ENCODE measurements at regions not wholly inside any gene's neighbourhood (a gene's known extent, or its start where the extent isn't known, plus 50 kb on each side); places are given as distances from the start of the nearest gene placed in this dataset.
A peak's percentile ranks its signal among the peaks of the same experiment; 100 is the strongest.

DNA sequence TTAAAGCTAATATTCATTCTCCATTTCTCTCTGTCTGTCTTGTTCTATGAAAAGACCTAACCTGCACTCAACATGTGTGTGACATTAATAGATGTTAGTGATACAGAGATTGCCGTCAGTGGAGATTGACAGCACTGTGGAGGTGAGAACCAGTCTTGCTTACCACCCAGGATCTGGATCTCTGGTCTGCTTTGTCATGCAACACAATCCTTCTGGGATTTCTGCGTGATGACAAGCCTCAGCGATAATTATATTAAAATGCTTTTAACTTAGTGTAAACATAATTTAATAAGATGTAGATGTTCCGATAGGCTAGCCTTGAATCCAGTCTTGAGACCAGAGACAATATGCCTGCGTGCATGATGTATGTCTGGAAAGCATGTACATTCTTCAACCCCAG is 262.0 kb upstream of the ZNF717 start (continued):
- 0 out of 2 replicates have a peak, but pooled peaks have one; percentile 37 for TF ChIP-seq CSDC2 (CRISPR knock-in tag; IDR thresholded peaks at IDR 0.05)
- TF ChIP-seq TCF4 (CRISPR knock-in tag; IDR thresholded peaks at IDR 0.05; ENCODE audit: borderline replicate concordance) = peak; percentile 86; the same call in 1 of the 2 replicates

DNA sequence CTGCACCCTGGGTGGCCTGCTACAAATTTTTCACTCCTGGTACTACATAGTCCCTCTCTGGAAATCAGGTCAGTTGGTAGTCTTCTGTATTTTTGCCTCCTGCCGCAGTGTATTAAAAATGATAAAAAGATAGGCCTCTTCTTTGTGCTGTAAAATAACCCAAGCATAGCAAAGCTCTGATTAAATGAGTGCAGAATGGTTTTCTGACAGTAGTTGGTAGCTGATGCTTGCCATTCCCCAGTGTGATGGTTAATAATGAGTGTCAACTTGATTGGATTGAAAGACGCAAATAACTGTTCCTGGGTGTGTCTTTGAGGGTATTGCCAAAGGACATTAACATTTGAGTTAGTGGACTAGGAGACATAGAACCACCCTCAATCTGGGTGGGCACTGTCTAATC is 264.4 kb upstream of the ZNF717 start:
- TF ChIP-seq ZC3H10 (CRISPR knock-in tag; IDR thresholded peaks at IDR 0.05) (no peak), BACH2 (CRISPR knock-in tag; IDR thresholded peaks at IDR 0.05; ENCODE audit: borderline replicate concordance) (no peak), ISL1 (CRISPR knock-in tag; IDR thresholded peaks at IDR 0.05) (no peak), ZNF8 (CRISPR knock-in tag; IDR thresholded peaks at IDR 0.05) (no peak), ESRRG (CRISPR knock-in tag; IDR thresholded peaks at IDR 0.05) (no peak), GLIS3 (CRISPR knock-in tag; IDR thresholded peaks at IDR 0.05) (no peak)
- TF ChIP-seq, protein P1, sequence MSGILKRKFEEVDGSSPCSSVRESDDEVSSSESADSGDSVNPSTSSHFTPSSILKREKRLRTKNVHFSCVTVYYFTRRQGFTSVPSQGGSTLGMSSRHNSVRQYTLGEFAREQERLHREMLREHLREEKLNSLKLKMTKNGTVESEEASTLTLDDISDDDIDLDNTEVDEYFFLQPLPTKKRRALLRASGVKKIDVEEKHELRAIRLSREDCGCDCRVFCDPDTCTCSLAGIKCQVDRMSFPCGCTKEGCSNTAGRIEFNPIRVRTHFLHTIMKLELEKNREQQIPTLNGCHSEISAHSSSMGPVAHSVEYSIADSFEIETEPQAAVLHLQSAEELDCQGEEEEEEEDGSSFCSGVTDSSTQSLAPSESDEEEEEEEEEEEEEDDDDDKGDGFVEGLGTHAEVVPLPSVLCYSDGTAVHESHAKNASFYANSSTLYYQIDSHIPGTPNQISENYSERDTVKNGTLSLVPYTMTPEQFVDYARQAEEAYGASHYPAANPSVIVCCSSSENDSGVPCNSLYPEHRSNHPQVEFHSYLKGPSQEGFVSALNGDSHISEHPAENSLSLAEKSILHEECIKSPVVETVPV (CRISPR knock-in tag; IDR thresholded peaks at IDR 0.05) = no peak
- no peak for ATAC-seq

DNA sequence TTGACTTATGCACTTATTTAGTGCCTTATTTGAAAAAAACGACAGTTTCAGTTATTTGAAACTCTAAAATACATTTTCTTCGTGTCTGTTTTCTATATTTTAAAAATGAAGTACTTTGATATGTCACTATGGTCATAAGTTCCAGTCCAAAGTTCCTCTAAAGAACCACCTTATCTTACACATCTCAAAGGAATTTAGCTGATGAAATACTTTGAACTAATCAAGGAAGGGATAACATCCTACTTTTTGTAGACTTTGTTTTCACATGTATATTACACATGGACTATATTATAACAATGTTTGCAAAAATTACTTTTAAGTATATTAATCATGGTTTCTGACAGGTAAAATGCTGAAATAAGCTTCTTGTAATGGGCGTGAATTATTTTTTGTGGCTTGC is 265.8 kb upstream of the ZNF717 start:
- no peak for TF ChIP-seq BACH2 (CRISPR knock-in tag; IDR thresholded peaks at IDR 0.05; ENCODE audit: borderline replicate concordance)
- no peak for ATAC-seq

- ATAC-seq = no peak
- TF ChIP-seq, protein P2, sequence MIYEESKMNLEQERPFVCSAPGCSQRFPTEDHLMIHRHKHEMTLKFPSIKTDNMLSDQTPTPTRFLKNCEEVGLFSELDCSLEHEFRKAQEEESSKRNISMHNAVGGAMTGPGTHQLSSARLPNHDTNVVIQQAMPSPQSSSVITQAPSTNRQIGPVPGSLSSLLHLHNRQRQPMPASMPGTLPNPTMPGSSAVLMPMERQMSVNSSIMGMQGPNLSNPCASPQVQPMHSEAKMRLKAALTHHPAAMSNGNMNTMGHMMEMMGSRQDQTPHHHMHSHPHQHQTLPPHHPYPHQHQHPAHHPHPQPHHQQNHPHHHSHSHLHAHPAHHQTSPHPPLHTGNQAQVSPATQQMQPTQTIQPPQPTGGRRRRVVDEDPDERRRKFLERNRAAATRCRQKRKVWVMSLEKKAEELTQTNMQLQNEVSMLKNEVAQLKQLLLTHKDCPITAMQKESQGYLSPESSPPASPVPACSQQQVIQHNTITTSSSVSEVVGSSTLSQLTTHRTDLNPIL (CRISPR knock-in tag; IDR thresholded peaks at IDR 0.05; ENCODE audit: low read depth) = no peak
- TF ChIP-seq PPARA (CRISPR knock-in tag; IDR thresholded peaks at IDR 0.05; ENCODE audit: borderline replicate concordance) (no peak), RARB (CRISPR knock-in tag; IDR thresholded peaks at IDR 0.05) (no peak), ZFP3 (CRISPR knock-in tag; IDR thresholded peaks at IDR 0.05) (no peak), GLIS3 (CRISPR knock-in tag; IDR thresholded peaks at IDR 0.05) (no peak), TOX (CRISPR knock-in tag; IDR thresholded peaks at IDR 0.05; ENCODE audit: borderline replicate concordance) (no peak), CSDC2 (CRISPR knock-in tag; IDR thresholded peaks at IDR 0.05) (no peak)
Observed at GRCh38 chr3:76054404-76054803, 269.1 kb upstream of the ZNF717 start.

GRCh38 chr3:76061654-76062053 is 276.3 kb upstream of the ZNF717 start:
- TF ChIP-seq RARB (CRISPR knock-in tag; IDR thresholded peaks at IDR 0.05) (no peak), ZFP30 (CRISPR knock-in tag; IDR thresholded peaks at IDR 0.05) (no peak), GLIS3 (CRISPR knock-in tag; IDR thresholded peaks at IDR 0.05) (no peak), CSDC2 (CRISPR knock-in tag; IDR thresholded peaks at IDR 0.05) (no peak), TCF4 (CRISPR knock-in tag; IDR thresholded peaks at IDR 0.05; ENCODE audit: borderline replicate concordance) (no peak), ZNF70 (CRISPR knock-in tag; IDR thresholded peaks at IDR 0.05) (no peak), PPARA (CRISPR knock-in tag; IDR thresholded peaks at IDR 0.05; ENCODE audit: borderline replicate concordance) (no peak), PATZ1 (CRISPR knock-in tag; IDR thresholded peaks at IDR 0.05; ENCODE audit: borderline replicate concordance) (no peak)
- TF ChIP-seq, protein P2 (CRISPR knock-in tag; IDR thresholded peaks at IDR 0.05; ENCODE audit: low read depth) = no peak
- ATAC-seq = no peak

- no peak for ATAC-seq
- peak; percentile 51 for TF ChIP-seq ISL1 (CRISPR knock-in tag; IDR thresholded peaks at IDR 0.05)
- TF ChIP-seq ARNTL (CRISPR knock-in tag; IDR thresholded peaks at IDR 0.05; ENCODE audit: borderline replicate concordance, low read depth) = no peak
Observed at GRCh38 chr3:76063019-76063418, 277.7 kb upstream of the ZNF717 start.

- TF ChIP-seq TOX (CRISPR knock-in tag; IDR thresholded peaks at IDR 0.05; ENCODE audit: borderline replicate concordance) (no peak), ESRRG (CRISPR knock-in tag; IDR thresholded peaks at IDR 0.05) (no peak), SNAI2 (CRISPR knock-in tag; IDR thresholded peaks at IDR 0.05) (no peak), ZFP30 (CRISPR knock-in tag; IDR thresholded peaks at IDR 0.05) (no peak)
- ATAC-seq = no peak
Observed at GRCh38 chr3:76063811-76064210, 278.5 kb upstream of the ZNF717 start.

Data from SK-N-SH treated with all-trans-retinoic acid at 6 μM for 48 hours (cell line).